A204.1 (cell line): ENCODE measurements at regions not wholly inside any gene's neighbourhood (a gene's known extent, or its start where the extent isn't known, plus 50 kb on each side); places are given as distances from the start of the nearest gene placed in this dataset.

Source experiments
- FAIRE-seq: peaks from 2 replicates; lab custom pipeline; 2012; peaks lifted over from hg19 to GRCh38; lab: Jason Lieb, UNC

GRCh38 chr5:143870362-143870761, 58.4 kb downstream of the HMHB1 start:
- no peak for FAIRE-seq

- no peak for FAIRE-seq
Observed at GRCh38 chr5:143870871-143871632, 59.1 kb downstream of the HMHB1 start.

GRCh38 chr5:143871672-143872071, 59.7 kb downstream of the HMHB1 start:
- FAIRE-seq: no peak

- FAIRE-seq: no peak
Observed at GRCh38 chr5:143874312-143874711, 62.4 kb downstream of the HMHB1 start.

GRCh38 chr5:143877196-143877595, 65.2 kb downstream of the HMHB1 start:
- no peak for FAIRE-seq

GRCh38 chr5:143878430-143878829, 66.5 kb downstream of the HMHB1 start:
- FAIRE-seq: no peak

GRCh38 chr5:143879646-143880045, 67.7 kb downstream of the HMHB1 start:
- FAIRE-seq: no peak

GRCh38 chr5:143880178-143880577, 68.2 kb downstream of the HMHB1 start:
- no peak for FAIRE-seq

GRCh38 chr5:143882520-143882919, 70.6 kb downstream of the HMHB1 start:
- no peak for FAIRE-seq

- FAIRE-seq: no peak
Observed at GRCh38 chr5:143886096-143886495, 74.1 kb downstream of the HMHB1 start.

GRCh38 chr5:143886651-143887638, 75.0 kb downstream of the HMHB1 start:
- FAIRE-seq: no peak

- no peak for FAIRE-seq
Observed at GRCh38 chr5:143887903-143888665, 76.1 kb downstream of the HMHB1 start.

GRCh38 chr5:143888912-143889311, 77.0 kb downstream of the HMHB1 start:
- no peak for FAIRE-seq

- FAIRE-seq: no peak
Observed at GRCh38 chr5:143889986-143890385, 78.0 kb downstream of the HMHB1 start.

- FAIRE-seq: no peak
Observed at GRCh38 chr5:143890487-143890886, 78.5 kb downstream of the HMHB1 start.

- FAIRE-seq: no peak
Observed at GRCh38 chr5:143892271-143892670, 80.3 kb downstream of the HMHB1 start.

GRCh38 chr5:143892908-143893307, 80.9 kb downstream of the HMHB1 start:
- no peak for FAIRE-seq

- FAIRE-seq: no peak
Observed at GRCh38 chr5:143893638-143894037, 81.7 kb downstream of the HMHB1 start.

GRCh38 chr5:143896516-143896915, 84.6 kb downstream of the HMHB1 start:
- no peak for FAIRE-seq

- no peak for FAIRE-seq
Observed at GRCh38 chr5:143896966-143897365, 85.0 kb downstream of the HMHB1 start.

- FAIRE-seq: no peak
Observed at GRCh38 chr5:143898381-143898780, 86.4 kb downstream of the HMHB1 start.

- no peak for FAIRE-seq
Observed at GRCh38 chr5:143898916-143899591, 87.1 kb downstream of the HMHB1 start.
